H1 (cell line): ENCODE measurements at regions not wholly inside any gene's neighbourhood (a gene's known extent, or its start where the extent isn't known, plus 50 kb on each side); places are given as distances from the start of the nearest gene placed in this dataset.
A peak's percentile ranks its signal among the peaks of the same experiment; 100 is the strongest.

Source experiments
- CTCF ChIA-PET: fragments of 300-600 bp; sonication (Branson Sonifier 250); formaldehyde crosslinking; loops from one replicate; lab custom pipeline; 2021; ENCODE audit not compliant: partially characterized antibody; lab: Charles Lee
- POLR2A ChIA-PET: fragments of 300-600 bp; sonication (Branson Sonifier 250); formaldehyde crosslinking; loops from one replicate; lab custom pipeline; 2021; ENCODE audit warnings: inconsistent platforms; ENCODE audit not compliant: partially characterized antibody; lab: Charles Lee
- DNase-seq, 2 experiments: peaks; one replicate each; pipeline versions ENCODE4 v3.0.0 to v3.0.0-alpha.2; 2010 to 2022; ENCODE audit warnings: low spot score in 2 of 2, low read depth in 1 of 2, mixed read lengths in 1 of 2
- FAIRE-seq: peaks from 2 replicates; lab custom pipeline; 2011; peaks lifted over from hg19 to GRCh38; lab: Jason Lieb, UNC
- H2AFZ ChIP-seq: 2 replicates; pipeline ENCODE4 v1.8.1; 2012; ENCODE audit warnings: low read length, inconsistent platforms
- H2AK5ac ChIP-seq: 2 replicates; pipeline ENCODE4 v1.6.1; 2013; ENCODE audit warnings: low read depth, low read length
- H2BK120ac ChIP-seq: replicated peaks from 2 replicates; pipeline ENCODE3; 2013; ENCODE audit warnings: low read depth, low read length, inconsistent platforms
- H2BK12ac ChIP-seq: 2 replicates; pipeline ENCODE4 v1.6.1; 2013; ENCODE audit warnings: low read depth, low read length
- H2BK15ac ChIP-seq: 2 replicates; pipeline ENCODE4 v1.6.1; 2013; ENCODE audit warnings: low read length
- H2BK20ac ChIP-seq: 2 replicates; pipeline ENCODE4 v1.6.1; 2013; ENCODE audit warnings: low read length
- H2BK5ac ChIP-seq: 2 replicates; pipeline ENCODE4 v1.6.1; 2013; ENCODE audit warnings: low read depth, low read length
- H3K14ac ChIP-seq: 2 replicates; pipeline ENCODE4 v1.6.1; 2013; ENCODE audit warnings: inconsistent platforms; ENCODE audit not compliant: insufficient read length
- H3K18ac ChIP-seq: 2 replicates; pipeline ENCODE4 v1.6.1; 2013; ENCODE audit warnings: low read length; ENCODE audit errors: extremely low read depth
- H3K23ac ChIP-seq: 2 replicates; pipeline ENCODE4 v1.6.1; 2013; ENCODE audit warnings: inconsistent platforms; ENCODE audit not compliant: insufficient read length
- H3K23me2 ChIP-seq: 2 replicates; pipeline ENCODE4 v1.6.1; 2013; ENCODE audit warnings: low read depth, low read length
- H3K27ac ChIP-seq: 2 replicates; pipeline ENCODE4 v1.6.1; 2011; ENCODE audit warnings: low read depth, low read length, inconsistent platforms
- H3K27me3 ChIP-seq, 4 experiments: replicated peaks in 1 of 4; 1 replicate in 1 of 4; 2 replicates in 3 of 4; pipeline versions ENCODE4 v1.6.1 to v1.8.1; 2011 to 2013; ENCODE audit warnings: low read length in 3 of 4, mild to moderate bottlenecking in 3 of 4, inconsistent platforms in 2 of 4, mixed read lengths in 2 of 4, moderate library complexity in 1 of 4; ENCODE audit not compliant: control insufficient read depth in 3 of 4, insufficient read depth in 3 of 4; ENCODE audit errors: extremely low read depth in 1 of 4
- H3K36me3 ChIP-seq, 4 experiments: 2 replicates each; pipeline versions ENCODE4 v1.6.1 to v1.8.1; 2011 to 2013; ENCODE audit warnings: mild to moderate bottlenecking in 4 of 4, low read length in 3 of 4, moderate library complexity in 2 of 4, control low read depth in 1 of 4, inconsistent platforms in 1 of 4; ENCODE audit not compliant: insufficient read depth in 4 of 4, control insufficient read depth in 2 of 4
- H3K4ac ChIP-seq: replicated peaks from 2 replicates; pipeline ENCODE3; 2013; ENCODE audit warnings: low read length, low read depth, mixed read lengths, inconsistent platforms; ENCODE audit not compliant: insufficient read length
- H3K4me1 ChIP-seq, 4 experiments: replicated peaks in 1 of 4; 1 replicate in 1 of 4; 2 replicates in 3 of 4; pipeline versions ENCODE4 v1.6.1 to v1.8.1; 2011 to 2013; ENCODE audit warnings: low read length in 3 of 4, inconsistent platforms in 2 of 4, mixed read lengths in 1 of 4; ENCODE audit not compliant: insufficient read depth in 4 of 4, control insufficient read depth in 3 of 4
- H3K4me2 ChIP-seq, 2 experiments: 2 replicates each; pipeline versions ENCODE4 v1.6.1 to v1.8.1; 2011 to 2013; ENCODE audit warnings: low read depth in 2 of 2, low read length in 2 of 2, control low read depth in 1 of 2, inconsistent platforms in 1 of 2, mild to moderate bottlenecking in 1 of 2; ENCODE audit not compliant: insufficient read depth in 1 of 2
- H3K4me3 ChIP-seq, 4 experiments: fragments of 200-600, 300-600 bp in 1 of 4; sonication (generic), shearing (Covaris generic), sonication (Bioruptor Twin) in 1 of 4; 2 replicates each; pipeline versions ENCODE4 v1.5.1 to v1.8.1; 2011 to 2016; ENCODE audit warnings: low read length in 4 of 4, low read depth in 3 of 4, control low read depth in 2 of 4, inconsistent platforms in 2 of 4, mild to moderate bottlenecking in 2 of 4, mixed read lengths in 1 of 4, moderate library complexity in 1 of 4; ENCODE audit not compliant: insufficient read depth in 2 of 4; ENCODE audit errors: extremely low read depth in 1 of 4
- H3K56ac ChIP-seq: replicated peaks from 2 replicates; pipeline ENCODE3; 2013; ENCODE audit warnings: low read depth, mild to moderate bottlenecking, mixed read lengths, low read length, inconsistent platforms; ENCODE audit not compliant: insufficient read length
- H3K79me1 ChIP-seq: 2 replicates; pipeline ENCODE4 v1.6.1; 2013; ENCODE audit warnings: low read depth, low read length, control low read depth
- H3K79me2 ChIP-seq, 2 experiments: 2 replicates each; pipeline versions ENCODE4 v1.6.1 to v1.8.1; 2012 to 2013; ENCODE audit warnings: low read length in 2 of 2, mild to moderate bottlenecking in 2 of 2, inconsistent platforms in 1 of 2; ENCODE audit not compliant: insufficient read depth in 2 of 2, control insufficient read depth in 1 of 2
- H3K9ac ChIP-seq, 4 experiments: replicated peaks in 1 of 4; 1 replicate in 1 of 4; 2 replicates in 3 of 4; pipeline versions ENCODE4 v1.6.1 to v1.8.1; 2011 to 2013; ENCODE audit warnings: low read depth in 3 of 4, low read length in 3 of 4, control low read depth in 2 of 4, mild to moderate bottlenecking in 2 of 4, moderate library complexity in 2 of 4, inconsistent platforms in 1 of 4; ENCODE audit errors: extremely low read depth in 1 of 4
- H3K9me3 ChIP-seq, 2 experiments: 2 replicates each; pipeline versions ENCODE4 v1.6.1 to v1.8.1; 2012 to 2013; ENCODE audit warnings: mild to moderate bottlenecking in 2 of 2, moderate library complexity in 2 of 2, control low read depth in 1 of 2, inconsistent platforms in 1 of 2, low read depth in 1 of 2, low read length in 1 of 2, mixed read lengths in 1 of 2; ENCODE audit not compliant: insufficient read depth in 2 of 2
- H4K20me1 ChIP-seq, 2 experiments: replicated peaks in 1 of 2; 2 replicates each; pipeline versions ENCODE3 to v1.8.1; 2011 to 2013; ENCODE audit warnings: inconsistent platforms in 2 of 2, low read length in 2 of 2, mild to moderate bottlenecking in 1 of 2; ENCODE audit not compliant: insufficient read depth in 2 of 2, control insufficient read depth in 1 of 2
- H4K5ac ChIP-seq: 2 replicates; pipeline ENCODE4 v1.6.1; 2013; ENCODE audit warnings: low read length, low read depth, mixed read lengths, inconsistent platforms; ENCODE audit not compliant: insufficient read length
- H4K8ac ChIP-seq: 2 replicates; pipeline ENCODE4 v1.8.0; 2013; ENCODE audit warnings: mild to moderate bottlenecking, moderate library complexity, low read length, inconsistent platforms; ENCODE audit not compliant: insufficient read depth; ENCODE audit errors: extremely low read depth
- H4K91ac ChIP-seq: replicated peaks from 2 replicates; pipeline ENCODE3; 2013; ENCODE audit warnings: low read length, mixed read lengths, inconsistent platforms; ENCODE audit not compliant: insufficient read length
- BACH1 ChIP-seq: IDR thresholded peaks from 2 replicates; pipeline ENCODE4 v1.6.1; 2012; ENCODE audit warnings: low read length, improper control_type of control experiment
- CBX5 ChIP-seq: fragments of 300-800, 300-1000 bp; sonication (generic); IDR thresholded peaks from 2 replicates; pipeline ENCODE4 v1.7.1; 2016; ENCODE audit warnings: antibody characterized with exemption, low read length, low read depth
- EP300 ChIP-seq, 2 experiments: IDR thresholded peaks; 1 replicate in 1 of 2; 2 replicates in 1 of 2; pipeline ENCODE4 v1.6.1; 2011 to 2012; ENCODE audit warnings: low read depth in 2 of 2, low read length in 2 of 2, mild to moderate bottlenecking in 2 of 2, borderline replicate concordance in 1 of 2, inconsistent platforms in 1 of 2, moderate library complexity in 1 of 2
- HDAC2 ChIP-seq, 2 experiments: fragments of 300-600 bp in 1 of 2; sonication (generic) in 1 of 2; IDR thresholded peaks; 2 replicates each; pipeline ENCODE4 v1.6.1; 2011 to 2012; ENCODE audit warnings: low read depth in 2 of 2, low read length in 2 of 2, mild to moderate bottlenecking in 2 of 2, moderate library complexity in 2 of 2, borderline replicate concordance in 1 of 2, inconsistent platforms in 1 of 2
- JUN ChIP-seq: IDR thresholded peaks from 2 replicates; pipeline ENCODE4 v1.6.1; 2011; ENCODE audit warnings: low read depth, mild to moderate bottlenecking, improper control_type of control experiment, low read length
- KDM1A ChIP-seq: fragments of 200-600, 300-600 bp; sonication (generic); IDR thresholded peaks from 2 replicates; pipeline ENCODE4 v1.7.1; 2016; ENCODE audit warnings: mild to moderate bottlenecking, low read length, borderline replicate concordance
- KDM5A ChIP-seq: fragments of 200-600 bp; IDR thresholded peaks from 2 replicates; pipeline ENCODE4 v1.7.1; 2012; ENCODE audit warnings: mild to moderate bottlenecking, low read length, inconsistent platforms, mixed read lengths
- POLR2A ChIP-seq, 2 experiments: IDR thresholded peaks; 1 replicate in 1 of 2; 2 replicates in 1 of 2; pipeline ENCODE4 v1.6.1; 2011; ENCODE audit warnings: low read depth in 2 of 2, low read length in 2 of 2, mild to moderate bottlenecking in 2 of 2; ENCODE audit errors: control extremely low read depth in 1 of 2
- POLR2AphosphoS5 ChIP-seq: IDR thresholded peaks from 2 replicates; pipeline ENCODE4 v1.6.1; 2011; ENCODE audit warnings: low read depth, low read length
- POU5F1 ChIP-seq: IDR thresholded peaks from 2 replicates; pipeline ENCODE4 v1.6.1; 2011; ENCODE audit warnings: low read depth, mild to moderate bottlenecking, low read length, moderate library complexity
- RBBP5 ChIP-seq: IDR thresholded peaks from 2 replicates; pipeline ENCODE4 v1.7.1; 2012; ENCODE audit warnings: low read depth, mild to moderate bottlenecking, inconsistent platforms, low read length, moderate library complexity, borderline replicate concordance
- SP2 ChIP-seq: IDR thresholded peaks from 2 replicates; pipeline ENCODE4 v1.6.1; 2012; ENCODE audit warnings: mild to moderate bottlenecking, low read length, inconsistent platforms
- TAF7 ChIP-seq: optimal IDR thresholded peaks from 2 replicates; pipeline ENCODE3; 2011; ENCODE audit warnings: low read depth, mild to moderate bottlenecking, inconsistent platforms, low read length, moderate library complexity, borderline replicate concordance
- WGBS, 2 experiments: shearing (Covaris generic) in 1 of 2; methylation state at CpG; one replicate each; pipeline versions ENCODE4 v1.1.6 to v1.1.7; 2013 to 2015; ENCODE audit warnings: low lambda C conversion rate in 2 of 2, mixed read lengths in 2 of 2, inconsistent platforms in 1 of 2, low coverage in 1 of 2, missing lambda C conversion rate in 1 of 2; ENCODE audit not compliant: insufficient replicate concordance in 2 of 2, insufficient coverage in 1 of 2, insufficient read length in 1 of 2; ENCODE audit errors: extremely low coverage in 1 of 2, missing lambda C conversion rate in 1 of 2; 5-methylcytosine and 5-hydroxymethylcytosine counted together
- TF ChIP-seq, protein P1 (sequence below): IDR thresholded peaks from 2 replicates; pipeline ENCODE4 v1.6.1; 2012; ENCODE audit warnings: inconsistent platforms

DNA sequence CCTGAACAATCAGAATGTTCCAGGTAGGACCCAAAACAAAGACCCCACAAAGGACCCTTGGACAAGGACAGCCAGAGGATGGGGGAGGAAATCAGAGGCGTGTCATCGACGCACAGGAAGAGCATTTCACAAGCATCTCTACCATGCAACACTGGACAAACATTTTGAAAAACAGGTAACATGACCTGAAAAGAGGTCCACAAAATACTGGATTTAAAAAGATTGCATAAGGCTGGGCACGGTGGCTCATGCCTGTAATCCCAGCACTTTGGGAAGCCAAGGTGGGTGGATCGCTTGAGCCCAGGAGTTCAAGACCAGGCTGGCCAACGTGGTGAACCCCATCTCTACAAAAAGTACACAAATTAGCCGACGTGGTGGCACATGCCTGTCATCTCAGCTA lies 60.5 kb upstream of the RNF32 start:
- no peaks in the 10 kb centered on the region for H3K9me3 ChIP-seq
- POLR2A ChIA-PET = interaction anchor here (1.4 kb wide), 1 partner anchor 39 kb away, joined by 4 read pairs; no protein-coding TSS in a partner anchor
- TF ChIP-seq KDM1A = no peak
- no peak for TF ChIP-seq HDAC2 (IDR thresholded peaks at IDR 0.05; ENCODE audit: borderline replicate concordance in 1 of 2, low read depth in 2 of 2, low read length in 2 of 2)
- no peak for TF ChIP-seq SP2
- TF ChIP-seq JUN = no peak
- TF ChIP-seq RBBP5 = no peak
- no peak for TF ChIP-seq POLR2AphosphoS5
- TF ChIP-seq KDM5A = no peak
- TF ChIP-seq, protein P1, sequence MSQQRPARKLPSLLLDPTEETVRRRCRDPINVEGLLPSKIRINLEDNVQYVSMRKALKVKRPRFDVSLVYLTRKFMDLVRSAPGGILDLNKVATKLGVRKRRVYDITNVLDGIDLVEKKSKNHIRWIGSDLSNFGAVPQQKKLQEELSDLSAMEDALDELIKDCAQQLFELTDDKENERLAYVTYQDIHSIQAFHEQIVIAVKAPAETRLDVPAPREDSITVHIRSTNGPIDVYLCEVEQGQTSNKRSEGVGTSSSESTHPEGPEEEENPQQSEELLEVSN = no peak
- TF ChIP-seq TAF7 = no peak
- TF ChIP-seq CBX5 = no peak
- TF ChIP-seq POLR2A (IDR thresholded peaks at IDR 0.05; ENCODE audit: control extremely low read depth in 1 of 2, low read depth in 2 of 2, low read length in 2 of 2) = no peak
- TF ChIP-seq POU5F1 = no peak
- no peak for TF ChIP-seq EP300 (IDR thresholded peaks at IDR 0.05; ENCODE audit: borderline replicate concordance in 1 of 2, low read depth in 2 of 2, low read length in 2 of 2)
- TF ChIP-seq BACH1 = no peak

More for the DNA sequence above, 60.5 kb upstream of the RNF32 start:
- Histone ChIP-seq H3K23ac (no peak overlapping the region), H2BK20ac (peak overlapping the region; percentile 93; the same call in 1 of the 2 replicates), H2BK15ac (no peak overlapping the region), H4K20me1 (no peaks in the 10 kb centered on the region), H2BK12ac (peak overlapping the region; percentile 88; the same call in 1 of the 2 replicates), H4K91ac (no peak overlapping the region), H3K36me3 (no peaks in the 10 kb centered on the region), H3K27me3 (peaks cover 0 to 4% (median 0%) of the 10 kb centered on the region in 4 experiments; a peak in 3 of 7 replicates), H2BK120ac (peak overlapping the region; percentile 38), H3K9ac (no peak overlapping the region), H3K23me2 (no peaks in the 10 kb centered on the region), H3K27ac (no peak overlapping the region), H3K79me2 (no peaks in the 10 kb centered on the region), H4K5ac (no peak overlapping the region), H3K79me1 (no peaks in the 10 kb centered on the region), H2AFZ (no peak overlapping the region), H3K18ac (peak overlapping the region; percentile 3; the same call in 1 of the 2 replicates), H3K4me3 (no peak overlapping the region), H4K8ac (no peak overlapping the region), H2BK5ac (no peak overlapping the region; the same call in 1 of the 2 replicates), H3K14ac (no peak overlapping the region), H3K4me2 (0 out of 4 replicates have a peak overlapping the region, but pooled peaks of 1 of the 2 experiments have one; percentile 20), H3K56ac (no peak overlapping the region), H3K4me1 (peaks cover 0 to 21% (median 11%) of the 10 kb centered on the region in 4 experiments; a peak in 6 of 7 replicates), H2AK5ac (no peak overlapping the region), H3K4ac (no peak overlapping the region)
- CTCF ChIA-PET = interaction anchor here (0.6 to 2.1 kb wide), 9 partner anchors 14 to 230 kb away, joined by 3 to 7 read pairs (median 4); no protein-coding TSS in a partner anchor
- no peak for FAIRE-seq
- WGBS, 2 experiments = 90% methylated on average over 8 of the region's 8 CpGs; no CpG with 5 or more reads in 1 of the 2 experiments
- no peak for DNase-seq
